Panc1 (cell line): ENCODE measurements at regions not wholly inside any gene's neighbourhood (a gene's known extent, or its start where the extent isn't known, plus 50 kb on each side); places are given as distances from the start of the nearest gene placed in this dataset.

Source experiments
- ATAC-seq: fragments of 200-7000 bp; cut with Tn5 transposase; 2 replicates; pipeline ENCODE4 v1.9.1; 2020; ENCODE audit warnings: mild to moderate bottlenecking, moderate library complexity
- BruUV-seq: library from RNA; stranded (reverse); fragments of 400-500 nt; replicated peaks from 2 replicates; lab custom pipeline; 2021; lab: Mats Ljungman, UMichigan
- CTCF ChIA-PET: fragments of 300-600 bp; sonication (Branson Sonifier 250); formaldehyde crosslinking; loops from one replicate; lab custom pipeline; 2022; ENCODE audit warnings: antibody characterized with exemption; lab: Charles Lee
- POLR2A ChIA-PET: fragments of 300-600 bp; sonication (Branson Sonifier 250); formaldehyde crosslinking; loops from one replicate; lab custom pipeline; 2022; ENCODE audit warnings: antibody characterized with exemption; lab: Charles Lee
- DNase-seq: peaks from one replicate; pipeline ENCODE4 v3.0.0-alpha.2; 2010; ENCODE audit warnings: low read depth, low spot score
- H3K27ac ChIP-seq: 2 replicates; pipeline ENCODE4 v1.5.1; 2011; ENCODE audit warnings: mild to moderate bottlenecking, low read length, inconsistent platforms
- H3K27me3 ChIP-seq: fragments of 200-500 bp; sonication (Bioruptor generic); 2 replicates; pipeline ENCODE4 v1.6.0; 2014; ENCODE audit warnings: low read length, inconsistent platforms; ENCODE audit not compliant: control insufficient read depth, insufficient read depth
- H3K36me3 ChIP-seq: fragments of 200-500 bp; sonication (Bioruptor generic); 2 replicates; pipeline ENCODE4 v1.5.1; 2014; ENCODE audit warnings: inconsistent platforms, mild to moderate bottlenecking, low read length, moderate library complexity; ENCODE audit not compliant: control insufficient read depth, insufficient read depth
- H3K4me1 ChIP-seq: 2 replicates; pipeline ENCODE4 v1.5.1; 2011; ENCODE audit warnings: inconsistent platforms, mild to moderate bottlenecking, low read length, moderate library complexity; ENCODE audit not compliant: control insufficient read depth, insufficient read depth
- H3K4me3 ChIP-seq, 2 experiments: 2 replicates each; pipeline ENCODE4 v1.5.1; 2011 to 2012; ENCODE audit warnings: low read depth in 2 of 2, low read length in 2 of 2, mild to moderate bottlenecking in 2 of 2, inconsistent platforms in 1 of 2, moderate library complexity in 1 of 2
- H3K9me3 ChIP-seq: fragments of 200-500 bp; sonication (Bioruptor generic); 2 replicates; pipeline ENCODE4 v1.5.1; 2014; ENCODE audit warnings: low read depth, mild to moderate bottlenecking, inconsistent platforms, low read length, moderate library complexity; ENCODE audit not compliant: control insufficient read depth, insufficient read depth
- CTCF ChIP-seq: fragments of 450-650 bp; IDR thresholded peaks from 2 replicates; pipeline ENCODE4 v1.5.1; 2017; ENCODE audit warnings: mild to moderate bottlenecking
- POLR2AphosphoS5 ChIP-seq: IDR thresholded peaks from 2 replicates; pipeline ENCODE4 v1.6.1; 2012; ENCODE audit warnings: mild to moderate bottlenecking, low read depth, low read length, moderate library complexity
- SIN3A ChIP-seq: IDR thresholded peaks from 2 replicates; pipeline ENCODE4 v1.6.1; 2012; ENCODE audit warnings: low read depth, mild to moderate bottlenecking, low read length, moderate library complexity, borderline replicate concordance; ENCODE audit not compliant: insufficient read depth
- TCF7L2 ChIP-seq: IDR thresholded peaks from 2 replicates; pipeline ENCODE4 v1.6.1; 2011; ENCODE audit warnings: mild to moderate bottlenecking, low read depth, low read length, inconsistent platforms
- in situ Hi-C: cut with HindIII; loops from 2 replicates; pipeline ENCODE4 v1.10.0; 2016; ENCODE audit warnings: low sequenced_read_pairs, low pct_unique_long_range_greater_than_20kb
- intact Hi-C: fragments of 100-400 bp; cut with micrococcal nuclease; formaldehyde crosslinking; loops from one replicate; pipeline ENCODE4 v1.10.0; 2022; ENCODE audit not compliant: unreplicated experiment
- TF ChIP-seq, protein P1 (sequence below), 2 experiments: IDR thresholded peaks; 2 replicates each; pipeline ENCODE4 v1.6.1; 2011 to 2012; ENCODE audit warnings: low read depth in 2 of 2, control low read depth in 1 of 2, low read length in 1 of 2, mild to moderate bottlenecking in 1 of 2, moderate library complexity in 1 of 2; ENCODE audit not compliant: insufficient read depth in 1 of 2

DNA sequence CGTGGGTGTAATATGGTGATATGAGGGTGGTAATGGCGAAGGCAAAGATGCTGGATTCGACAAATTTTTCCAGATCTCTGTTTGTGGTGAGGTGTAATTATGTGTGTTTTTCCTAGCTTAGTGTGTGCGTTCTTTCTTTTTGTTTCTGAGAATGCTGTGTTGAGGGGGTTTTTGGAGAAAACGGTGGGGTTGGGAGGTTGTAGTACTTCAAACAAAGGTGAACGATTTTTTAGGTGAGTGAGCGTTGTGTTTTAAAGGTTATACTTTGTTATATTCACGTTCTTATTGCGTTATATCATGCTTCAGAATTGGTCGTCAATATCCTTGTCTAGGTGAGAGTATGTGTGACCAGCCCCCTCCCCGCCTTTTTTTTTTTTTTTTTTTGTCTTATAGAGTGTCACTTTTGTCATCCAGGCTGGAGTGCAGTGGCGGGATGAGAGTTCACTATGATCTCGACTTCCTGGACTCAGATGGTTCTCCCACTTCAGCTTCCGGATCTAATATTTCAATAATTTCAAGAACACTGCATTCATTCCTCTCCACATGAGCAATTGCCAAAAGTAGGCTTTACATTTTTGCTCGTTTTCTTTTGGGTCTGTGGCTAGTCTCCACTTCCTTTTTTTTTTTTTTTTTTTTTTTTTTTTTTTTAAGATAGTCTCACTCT lies 82.2 kb upstream of the RNU2-1 start:
- ChIA-PET POLR2A (interaction anchor here (0.6 to 1.2 kb wide), 8 partner anchors 8 to 1487 kb away, joined by 3 to 20 read pairs (median 8); partner anchors contain the start of gene TMEM106A), CTCF (interaction anchor here (0.6 to 0.7 kb wide), 2 partner anchors 23 to 117 kb away, joined by 3 to 5 read pairs; no protein-coding TSS in a partner anchor)
- no peak overlapping the region for H3K4me3 ChIP-seq
- BruUV-seq = TSS peak; percentile 100
- no peak overlapping the region for H3K27ac ChIP-seq
- H3K27me3 ChIP-seq = no peaks in the 10 kb centered on the region
- no peak for DNase-seq
- H3K9me3 ChIP-seq = no peaks in the 10 kb centered on the region
- TF ChIP-seq SIN3A (no peak), POLR2AphosphoS5 (no peak), CTCF (no peak), TCF7L2 (no peak)
- TF ChIP-seq, protein P1, sequence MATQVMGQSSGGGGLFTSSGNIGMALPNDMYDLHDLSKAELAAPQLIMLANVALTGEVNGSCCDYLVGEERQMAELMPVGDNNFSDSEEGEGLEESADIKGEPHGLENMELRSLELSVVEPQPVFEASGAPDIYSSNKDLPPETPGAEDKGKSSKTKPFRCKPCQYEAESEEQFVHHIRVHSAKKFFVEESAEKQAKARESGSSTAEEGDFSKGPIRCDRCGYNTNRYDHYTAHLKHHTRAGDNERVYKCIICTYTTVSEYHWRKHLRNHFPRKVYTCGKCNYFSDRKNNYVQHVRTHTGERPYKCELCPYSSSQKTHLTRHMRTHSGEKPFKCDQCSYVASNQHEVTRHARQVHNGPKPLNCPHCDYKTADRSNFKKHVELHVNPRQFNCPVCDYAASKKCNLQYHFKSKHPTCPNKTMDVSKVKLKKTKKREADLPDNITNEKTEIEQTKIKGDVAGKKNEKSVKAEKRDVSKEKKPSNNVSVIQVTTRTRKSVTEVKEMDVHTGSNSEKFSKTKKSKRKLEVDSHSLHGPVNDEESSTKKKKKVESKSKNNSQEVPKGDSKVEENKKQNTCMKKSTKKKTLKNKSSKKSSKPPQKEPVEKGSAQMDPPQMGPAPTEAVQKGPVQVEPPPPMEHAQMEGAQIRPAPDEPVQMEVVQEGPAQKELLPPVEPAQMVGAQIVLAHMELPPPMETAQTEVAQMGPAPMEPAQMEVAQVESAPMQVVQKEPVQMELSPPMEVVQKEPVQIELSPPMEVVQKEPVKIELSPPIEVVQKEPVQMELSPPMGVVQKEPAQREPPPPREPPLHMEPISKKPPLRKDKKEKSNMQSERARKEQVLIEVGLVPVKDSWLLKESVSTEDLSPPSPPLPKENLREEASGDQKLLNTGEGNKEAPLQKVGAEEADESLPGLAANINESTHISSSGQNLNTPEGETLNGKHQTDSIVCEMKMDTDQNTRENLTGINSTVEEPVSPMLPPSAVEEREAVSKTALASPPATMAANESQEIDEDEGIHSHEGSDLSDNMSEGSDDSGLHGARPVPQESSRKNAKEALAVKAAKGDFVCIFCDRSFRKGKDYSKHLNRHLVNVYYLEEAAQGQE (IDR thresholded peaks at IDR 0.05; ENCODE audit: insufficient read depth in 1 of 2, low read depth in 2 of 2, low read length in 1 of 2) = no peak
- intact Hi-C loops = no loop called here
- in situ Hi-C loops = no loop called here
- H3K4me1 ChIP-seq = no peaks in the 10 kb centered on the region; the same call in 1 of the 2 replicates
- no peak for ATAC-seq
- no peaks in the 10 kb centered on the region for H3K36me3 ChIP-seq

DNA sequence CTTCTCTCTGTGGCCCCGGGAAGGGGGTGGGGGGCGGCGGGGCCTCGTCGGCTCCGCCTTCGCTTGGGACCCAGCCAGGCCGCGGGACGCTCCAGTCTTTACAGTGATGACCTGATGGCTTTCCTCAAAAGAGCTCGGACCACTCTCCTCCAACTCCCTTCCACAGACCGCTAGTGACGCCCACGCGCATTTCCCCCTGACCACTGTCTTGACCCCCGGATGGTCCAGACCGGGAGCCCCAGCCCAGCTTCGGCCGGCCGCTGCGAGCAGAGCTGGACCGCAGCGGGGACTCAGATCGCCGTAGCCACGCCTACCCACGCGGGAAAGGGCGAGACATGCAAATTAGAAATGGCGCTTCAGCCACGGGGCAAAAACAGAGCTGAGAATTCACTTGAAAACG lies 81.6 kb upstream of the RNU2-1 start:
- no peak for DNase-seq
- Histone ChIP-seq H3K27ac (no peak overlapping the region), H3K36me3 (no peaks in the 10 kb centered on the region), H3K4me3 (no peak overlapping the region), H3K4me1 (no peaks in the 10 kb centered on the region; the same call in 1 of the 2 replicates), H3K27me3 (no peaks in the 10 kb centered on the region), H3K9me3 (no peaks in the 10 kb centered on the region)
- no peak for ATAC-seq
- in situ Hi-C loops (no loop called here), intact Hi-C loops (no loop called here)
- no peak for TF ChIP-seq SIN3A
- no peak for TF ChIP-seq TCF7L2
- no peak for TF ChIP-seq POLR2AphosphoS5
- no peak for TF ChIP-seq CTCF
- TF ChIP-seq, protein P1 (IDR thresholded peaks at IDR 0.05; ENCODE audit: insufficient read depth in 1 of 2, low read depth in 2 of 2, low read length in 1 of 2) = no peak
- BruUV-seq = no TSS peak
- ChIA-PET POLR2A (interaction anchor here (0.6 to 1.2 kb wide), 7 partner anchors 8 to 1486 kb away, joined by 3 to 20 read pairs (median 5); partner anchors contain the start of gene TMEM106A), CTCF (no interaction called here)
